CD14-positive monocyte (primary cell): ENCODE measurements at regions not wholly inside any gene's neighbourhood (a gene's known extent, or its start where the extent isn't known, plus 50 kb on each side); places are given as distances from the start of the nearest gene placed in this dataset.

Source experiments
- DNase-seq, 3 donors: peaks; one replicate each; pipeline ENCODE4 v3.0.0-alpha.2; 2011 to 2022
- H2AFZ ChIP-seq: 2 replicates; pipeline ENCODE4 v1.6.0; 2012; ENCODE audit warnings: mild to moderate bottlenecking, low read depth, low read length, inconsistent platforms; ENCODE audit not compliant: insufficient read depth, poor library complexity, severe bottlenecking
- H3K27ac ChIP-seq, 2 donors: 1 replicate in 1 of 2; 2 replicates in 1 of 2; pipeline ENCODE4 v1.5.1; 2012 to 2013; ENCODE audit warnings: low read length in 2 of 2, control low read depth in 1 of 2, inconsistent platforms in 1 of 2, low read depth in 1 of 2, mild to moderate bottlenecking in 1 of 2
- H3K27me3 ChIP-seq, 2 donors: one replicate each; pipeline versions ENCODE4 v1.6.0 to v1.6.1; 2011 to 2013; ENCODE audit warnings: low read length in 2 of 2; ENCODE audit not compliant: control insufficient read depth in 2 of 2, insufficient read depth in 2 of 2
- H3K36me3 ChIP-seq, 2 donors: replicated peaks in 1 of 2; 1 replicate in 1 of 2; 2 replicates in 1 of 2; pipeline versions ENCODE4 v1.5.1 to v1.6.1; 2012 to 2013; ENCODE audit warnings: low read length in 2 of 2, control low read depth in 1 of 2, inconsistent platforms in 1 of 2, mild to moderate bottlenecking in 1 of 2; ENCODE audit not compliant: insufficient read depth in 2 of 2, control insufficient read depth in 1 of 2
- H3K4me1 ChIP-seq, 2 donors: 1 replicate in 1 of 2; 2 replicates in 1 of 2; pipeline versions ENCODE4 v1.5.1 to v1.6.1; 2012 to 2013; ENCODE audit warnings: low read length in 2 of 2, control low read depth in 1 of 2, inconsistent platforms in 1 of 2, mild to moderate bottlenecking in 1 of 2, moderate library complexity in 1 of 2; ENCODE audit not compliant: insufficient read depth in 2 of 2, control insufficient read depth in 1 of 2
- H3K4me2 ChIP-seq: replicated peaks from 2 replicates; pipeline ENCODE3; 2012; ENCODE audit warnings: low read length, moderate library complexity, mild to moderate bottlenecking; ENCODE audit not compliant: poor library complexity, severe bottlenecking; ENCODE audit errors: extremely low read depth
- H3K4me3 ChIP-seq, 3 experiments: fragments of 200-600 bp in 1 of 3; sonication (generic) in 1 of 3; replicated peaks in 1 of 3; 1 replicate in 2 of 3; 2 replicates in 1 of 3; pipeline ENCODE4 v1.5.1; 2011 to 2013; ENCODE audit warnings: low read length in 3 of 3, mild to moderate bottlenecking in 3 of 3, control low read depth in 2 of 3, low read depth in 2 of 3, inconsistent platforms in 1 of 3, moderate library complexity in 1 of 3
- H3K79me2 ChIP-seq: 2 replicates; pipeline ENCODE4 v1.6.0; 2012; ENCODE audit warnings: mild to moderate bottlenecking, control low read depth, inconsistent platforms, low read length, moderate library complexity; ENCODE audit not compliant: insufficient read depth
- H3K9ac ChIP-seq: 2 replicates; pipeline ENCODE4 v1.6.0; 2017; ENCODE audit warnings: low read length, mild to moderate bottlenecking; ENCODE audit not compliant: insufficient read depth, poor library complexity, severe bottlenecking
- H3K9me3 ChIP-seq, 2 donors: replicated peaks in 1 of 2; 1 replicate in 1 of 2; 2 replicates in 1 of 2; pipeline versions ENCODE4 v1.5.1 to v1.6.1; 2012 to 2013; ENCODE audit warnings: low read length in 2 of 2, control low read depth in 1 of 2; ENCODE audit not compliant: control insufficient read depth in 1 of 2, insufficient read depth in 1 of 2
- H4K20me1 ChIP-seq: 2 replicates; pipeline ENCODE4 v1.6.0; 2012; ENCODE audit warnings: mild to moderate bottlenecking, low read length, control low read depth, moderate library complexity; ENCODE audit not compliant: insufficient read depth
- H3K27ac Mint-ChIP-seq, 7 donors: one replicate each; pipeline ENCODE4 v1.8.0; 2020; ENCODE audit warnings: mild to moderate bottlenecking in 7 of 7, mixed read lengths in 7 of 7, moderate library complexity in 6 of 7, inconsistent platforms in 2 of 7
- H3K27me3 Mint-ChIP-seq, 3 donors: one replicate each; pipeline ENCODE4 v1.8.0; 2021 to 2022; ENCODE audit warnings: low read depth in 3 of 3, mild to moderate bottlenecking in 3 of 3, mixed read lengths in 3 of 3, moderate library complexity in 3 of 3, inconsistent platforms in 1 of 3
- H3K36me3 Mint-ChIP-seq, 2 donors: one replicate each; pipeline ENCODE4 v1.8.0; 2020; ENCODE audit warnings: mixed read lengths in 2 of 2, inconsistent platforms in 1 of 2, mild to moderate bottlenecking in 1 of 2
- H3K4me1 Mint-ChIP-seq: one replicate; pipeline ENCODE4 v1.8.0; 2020; ENCODE audit warnings: mild to moderate bottlenecking, mixed read lengths
- H3K4me3 Mint-ChIP-seq, 2 donors: one replicate each; pipeline ENCODE4 v1.8.0; 2020; ENCODE audit warnings: mild to moderate bottlenecking in 2 of 2, mixed read lengths in 2 of 2, moderate library complexity in 1 of 2
- H3K9me3 Mint-ChIP-seq, 7 donors: one replicate each; pipeline ENCODE4 v1.8.0; 2020 to 2022; ENCODE audit warnings: mixed read lengths in 7 of 7, mild to moderate bottlenecking in 6 of 7, moderate library complexity in 6 of 7, inconsistent platforms in 2 of 7
- WGBS: methylation state at CpG from one replicate; pipeline ENCODE4 v1.1.5; 2013; ENCODE audit warnings: missing lambda C conversion rate; ENCODE audit not compliant: insufficient coverage; 5-methylcytosine and 5-hydroxymethylcytosine counted together
- intact Hi-C, 2 donors: fragments of 100-400 bp; cut with micrococcal nuclease; formaldehyde crosslinking; loops; one replicate each; pipeline versions ENCODE4 v1.15.0 to v1.15.1; 2023
- TF ChIP-seq, protein P1 (sequence below): fragments of 200-600 bp; IDR thresholded peaks from one replicate; pipeline ENCODE4 v1.8.0; 2022; ENCODE audit warnings: antibody characterized with exemption, mild to moderate bottlenecking

DNA sequence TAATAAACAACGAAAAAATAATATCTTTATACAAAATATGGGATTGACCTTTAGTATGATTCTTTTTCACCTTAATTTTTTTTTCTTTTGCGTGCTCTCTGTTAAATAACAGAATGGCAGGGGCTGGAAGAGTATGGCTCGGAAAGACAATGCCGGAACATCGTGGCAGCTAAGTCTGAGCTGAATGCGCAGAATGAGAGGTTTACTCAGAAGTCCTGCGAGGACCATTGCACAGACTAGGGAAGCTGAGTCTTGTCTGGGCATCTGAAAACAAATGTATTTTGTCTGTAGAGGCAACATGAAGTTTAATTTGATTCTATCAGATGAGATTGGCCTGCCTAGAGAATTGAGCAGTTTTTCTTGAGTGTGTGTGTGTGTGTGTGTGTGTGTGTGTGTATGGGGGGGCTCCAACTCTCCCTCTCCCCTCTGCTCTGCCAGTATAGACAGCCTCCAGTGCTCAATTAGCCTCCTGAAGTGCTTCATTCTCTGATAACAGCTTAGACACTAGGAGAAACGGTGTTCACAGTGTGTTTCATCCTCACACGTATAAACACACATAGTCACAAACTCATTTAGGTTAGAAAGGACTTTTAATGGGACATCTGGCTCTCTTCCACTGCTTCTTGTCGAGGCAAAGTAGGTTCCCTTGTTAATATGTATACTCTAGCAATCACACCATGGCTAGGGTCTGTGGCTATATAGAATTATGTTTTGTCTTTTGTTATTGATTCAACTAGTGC lies 244.3 kb upstream of the SORL1-AS1 start:
- intact Hi-C loops: no loop called here
- H3K4me2 ChIP-seq: no peak overlapping the region
- no peaks in the 10 kb centered on the region for H3K36me3 ChIP-seq
- no peak overlapping the region for H3K27ac ChIP-seq
- DNase-seq: no peak
- H3K9ac ChIP-seq: no peak overlapping the region
- H3K36me3 Mint-ChIP-seq: no peaks in the 10 kb centered on the region
- H4K20me1 ChIP-seq: no peaks in the 10 kb centered on the region
- TF ChIP-seq, protein P1, sequence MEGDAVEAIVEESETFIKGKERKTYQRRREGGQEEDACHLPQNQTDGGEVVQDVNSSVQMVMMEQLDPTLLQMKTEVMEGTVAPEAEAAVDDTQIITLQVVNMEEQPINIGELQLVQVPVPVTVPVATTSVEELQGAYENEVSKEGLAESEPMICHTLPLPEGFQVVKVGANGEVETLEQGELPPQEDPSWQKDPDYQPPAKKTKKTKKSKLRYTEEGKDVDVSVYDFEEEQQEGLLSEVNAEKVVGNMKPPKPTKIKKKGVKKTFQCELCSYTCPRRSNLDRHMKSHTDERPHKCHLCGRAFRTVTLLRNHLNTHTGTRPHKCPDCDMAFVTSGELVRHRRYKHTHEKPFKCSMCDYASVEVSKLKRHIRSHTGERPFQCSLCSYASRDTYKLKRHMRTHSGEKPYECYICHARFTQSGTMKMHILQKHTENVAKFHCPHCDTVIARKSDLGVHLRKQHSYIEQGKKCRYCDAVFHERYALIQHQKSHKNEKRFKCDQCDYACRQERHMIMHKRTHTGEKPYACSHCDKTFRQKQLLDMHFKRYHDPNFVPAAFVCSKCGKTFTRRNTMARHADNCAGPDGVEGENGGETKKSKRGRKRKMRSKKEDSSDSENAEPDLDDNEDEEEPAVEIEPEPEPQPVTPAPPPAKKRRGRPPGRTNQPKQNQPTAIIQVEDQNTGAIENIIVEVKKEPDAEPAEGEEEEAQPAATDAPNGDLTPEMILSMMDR: no peak
- H3K4me3 Mint-ChIP-seq: no peak overlapping the region
- no peaks in the 10 kb centered on the region for H3K4me1 ChIP-seq
- H3K4me1 Mint-ChIP-seq: peaks cover 5% of the 10 kb centered on the region
- no peak overlapping the region for H3K4me3 ChIP-seq
- H3K79me2 ChIP-seq: no peaks in the 10 kb centered on the region
- H3K27me3 ChIP-seq: peaks cover 0 to 2% of the 10 kb centered on the region in 2 donors
- 91% methylated on average over 6 of the region's 10 CpGs for WGBS
- H3K27me3 Mint-ChIP-seq: peaks cover 6 to 10% (median 10%) of the 10 kb centered on the region in 3 donors
- H3K9me3 ChIP-seq: no peaks in the 10 kb centered on the region
- no peak overlapping the region for H2AFZ ChIP-seq
- no peaks in the 10 kb centered on the region for H3K9me3 Mint-ChIP-seq
- H3K27ac Mint-ChIP-seq: no peak overlapping the region

DNA sequence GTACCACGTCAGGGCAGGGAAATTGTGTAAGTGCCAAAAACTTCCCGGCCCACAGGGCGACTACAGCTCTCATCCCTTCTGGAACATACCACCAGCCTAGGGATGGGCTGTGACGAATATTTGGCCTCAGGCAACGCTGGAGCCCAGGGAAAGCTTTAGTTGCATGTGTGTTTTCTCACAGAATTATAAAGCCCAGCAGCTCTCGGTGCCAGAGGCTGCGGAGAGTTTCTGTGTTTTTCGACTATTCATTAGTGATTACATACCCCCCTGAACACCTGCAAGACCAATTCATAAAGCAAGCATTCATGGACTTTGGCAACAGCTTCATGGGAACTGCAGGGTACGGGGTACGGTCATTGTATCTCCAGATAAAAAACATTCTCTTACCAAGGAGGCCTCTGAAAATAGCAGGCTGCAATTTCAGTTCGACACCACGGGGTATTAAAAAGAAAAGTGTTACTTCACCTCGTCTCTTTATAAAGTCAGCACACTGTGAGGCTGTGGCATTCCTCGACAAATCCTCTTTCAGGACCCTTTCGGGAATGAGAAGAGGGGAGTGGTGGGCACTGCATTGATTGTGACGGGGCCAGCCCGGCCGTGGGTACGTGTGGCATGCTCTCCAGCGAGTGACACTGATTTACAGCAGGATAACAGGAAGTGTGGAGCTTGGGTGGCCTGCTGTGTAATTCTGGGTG lies 243.6 kb upstream of the SORL1-AS1 start:
- no peak overlapping the region for H3K27ac ChIP-seq
- H3K4me2 ChIP-seq: no peak overlapping the region
- 77% methylated on average over 12 of the region's 20 CpGs for WGBS
- no peak overlapping the region for H3K4me3 ChIP-seq
- Mint-ChIP-seq H3K9me3 (no peaks in the 10 kb centered on the region), H3K4me3 (no peak overlapping the region), H3K27ac (peak overlapping the region in 1 of 7 donors; percentile 30), H3K4me1 (peaks cover 5% of the 10 kb centered on the region), H3K27me3 (peaks cover 5 to 8% (median 8%) of the 10 kb centered on the region in 3 donors), H3K36me3 (no peaks in the 10 kb centered on the region)
- TF ChIP-seq, protein P1: no peak
- H3K36me3 ChIP-seq: no peaks in the 10 kb centered on the region
- H3K9ac ChIP-seq: no peak overlapping the region
- H2AFZ ChIP-seq: no peak overlapping the region
- no peaks in the 10 kb centered on the region for H3K79me2 ChIP-seq
- no peaks in the 10 kb centered on the region for H3K27me3 ChIP-seq
- no peaks in the 10 kb centered on the region for H3K4me1 ChIP-seq
- no peaks in the 10 kb centered on the region for H4K20me1 ChIP-seq
- intact Hi-C loops: no loop called here
- no peaks in the 10 kb centered on the region for H3K9me3 ChIP-seq
- no peak for DNase-seq
